A549 (cell line): ENCODE measurements at regions not wholly inside any gene's neighbourhood (a gene's known extent, or its start where the extent isn't known, plus 50 kb on each side); places are given as distances from the start of the nearest gene placed in this dataset.

ENCODE experiments used
- CEBPB ChIP-seq, 2 experiments: fragments of >200 bp in 1 of 2; sonication (Bioruptor Twin) in 1 of 2; formaldehyde crosslinking in 1 of 2; IDR thresholded peaks; 2 replicates each; pipeline ENCODE4 v1.6.1; 2012 to 2016
- CHD2 ChIP-seq: fragments of 150-350 bp; IDR thresholded peaks from 2 replicates; pipeline ENCODE4 v1.6.1; 2014; ENCODE audit warnings: low read length; ENCODE audit not compliant: partially characterized antibody
- NFE2L2 ChIP-seq: fragments of 150-350 bp; conservative IDR thresholded peaks from 2 replicates; pipeline ENCODE4 v1.6.1; 2014; ENCODE audit warnings: low read length
- POLR2A ChIP-seq: IDR thresholded peaks from 2 replicates; pipeline ENCODE4 v1.6.1; 2012; ENCODE audit warnings: mild to moderate bottlenecking, low read length
- RFX5 ChIP-seq: fragments of 450-650 bp; IDR thresholded peaks from 2 replicates; pipeline ENCODE4 v1.7.1; 2014; ENCODE audit warnings: antibody characterized with exemption, mild to moderate bottlenecking, moderate library complexity
- TF ChIP-seq, protein P1 (sequence below): fragments of >200 bp; sonication (Bioruptor Twin); formaldehyde crosslinking; IDR thresholded peaks from 3 replicates; pipeline ENCODE4 v1.5.1; 2016
- TF ChIP-seq, protein P2 (sequence below): IDR thresholded peaks from 2 replicates; pipeline ENCODE4 v1.6.1; 2012
- TF ChIP-seq, protein P3 (sequence below): fragments of 250-450 bp; sonication (Bioruptor Pico); IDR thresholded peaks from 2 replicates; pipeline ENCODE4 v1.5.0; 2021; ENCODE audit warnings: mild to moderate bottlenecking, moderate library complexity, borderline replicate concordance

DNA sequence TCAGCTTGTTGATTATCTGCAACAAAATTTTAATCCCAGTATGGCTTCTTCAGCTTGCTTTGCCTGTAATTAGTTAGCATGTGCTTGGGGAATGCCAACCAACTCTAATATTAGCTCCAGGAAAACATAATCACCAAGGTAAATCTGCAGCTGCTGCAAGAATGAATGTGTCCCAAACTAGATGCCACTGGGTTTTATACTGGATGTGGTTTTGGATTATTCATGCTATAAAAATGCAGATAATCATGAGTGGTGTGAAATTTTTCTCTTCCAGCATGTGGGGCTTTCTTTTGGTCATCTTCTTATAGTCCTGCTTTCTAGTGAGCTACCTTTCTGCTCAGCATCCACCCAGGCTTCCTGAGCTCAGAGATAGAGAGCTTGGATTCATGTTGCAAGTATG is 295.9 kb upstream of the CASK start:
- TF ChIP-seq, protein P1, sequence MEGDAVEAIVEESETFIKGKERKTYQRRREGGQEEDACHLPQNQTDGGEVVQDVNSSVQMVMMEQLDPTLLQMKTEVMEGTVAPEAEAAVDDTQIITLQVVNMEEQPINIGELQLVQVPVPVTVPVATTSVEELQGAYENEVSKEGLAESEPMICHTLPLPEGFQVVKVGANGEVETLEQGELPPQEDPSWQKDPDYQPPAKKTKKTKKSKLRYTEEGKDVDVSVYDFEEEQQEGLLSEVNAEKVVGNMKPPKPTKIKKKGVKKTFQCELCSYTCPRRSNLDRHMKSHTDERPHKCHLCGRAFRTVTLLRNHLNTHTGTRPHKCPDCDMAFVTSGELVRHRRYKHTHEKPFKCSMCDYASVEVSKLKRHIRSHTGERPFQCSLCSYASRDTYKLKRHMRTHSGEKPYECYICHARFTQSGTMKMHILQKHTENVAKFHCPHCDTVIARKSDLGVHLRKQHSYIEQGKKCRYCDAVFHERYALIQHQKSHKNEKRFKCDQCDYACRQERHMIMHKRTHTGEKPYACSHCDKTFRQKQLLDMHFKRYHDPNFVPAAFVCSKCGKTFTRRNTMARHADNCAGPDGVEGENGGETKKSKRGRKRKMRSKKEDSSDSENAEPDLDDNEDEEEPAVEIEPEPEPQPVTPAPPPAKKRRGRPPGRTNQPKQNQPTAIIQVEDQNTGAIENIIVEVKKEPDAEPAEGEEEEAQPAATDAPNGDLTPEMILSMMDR = no peak
- no peak for TF ChIP-seq POLR2A
- TF ChIP-seq, protein P2, sequence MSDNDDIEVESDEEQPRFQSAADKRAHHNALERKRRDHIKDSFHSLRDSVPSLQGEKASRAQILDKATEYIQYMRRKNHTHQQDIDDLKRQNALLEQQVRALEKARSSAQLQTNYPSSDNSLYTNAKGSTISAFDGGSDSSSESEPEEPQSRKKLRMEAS = no peak
- TF ChIP-seq NFE2L2 = no peak
- TF ChIP-seq CEBPB (IDR thresholded peaks at IDR 0.05) = no peak
- TF ChIP-seq RFX5 = no peak
- TF ChIP-seq, protein P3, sequence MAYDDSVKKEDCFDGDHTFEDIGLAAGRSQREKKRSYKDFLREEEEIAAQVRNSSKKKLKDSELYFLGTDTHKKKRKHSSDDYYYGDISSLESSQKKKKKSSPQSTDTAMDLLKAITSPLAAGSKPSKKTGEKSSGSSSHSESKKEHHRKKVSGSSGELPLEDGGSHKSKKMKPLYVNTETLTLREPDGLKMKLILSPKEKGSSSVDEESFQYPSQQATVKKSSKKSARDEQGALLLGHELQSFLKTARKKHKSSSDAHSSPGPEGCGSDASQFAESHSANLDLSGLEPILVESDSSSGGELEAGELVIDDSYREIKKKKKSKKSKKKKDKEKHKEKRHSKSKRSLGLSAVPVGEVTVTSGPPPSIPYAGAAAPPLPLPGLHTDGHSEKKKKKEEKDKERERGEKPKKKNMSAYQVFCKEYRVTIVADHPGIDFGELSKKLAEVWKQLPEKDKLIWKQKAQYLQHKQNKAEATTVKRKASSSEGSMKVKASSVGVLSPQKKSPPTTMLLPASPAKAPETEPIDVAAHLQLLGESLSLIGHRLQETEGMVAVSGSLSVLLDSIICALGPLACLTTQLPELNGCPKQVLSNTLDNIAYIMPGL (CRISPR knock-in tag) = no peak
- TF ChIP-seq CHD2 = no peak
